ENCODE measurements at regions not wholly inside any gene's neighbourhood (a gene's known extent, or its start where the extent isn't known, plus 50 kb on each side); places are given as distances from the start of the nearest gene placed in this dataset.
"Not testable (repeated sequence)": the region's sequence is repeated elsewhere in the genome, so short reads cannot be mapped to it uniquely, and the experiment has no call there.

DNA sequence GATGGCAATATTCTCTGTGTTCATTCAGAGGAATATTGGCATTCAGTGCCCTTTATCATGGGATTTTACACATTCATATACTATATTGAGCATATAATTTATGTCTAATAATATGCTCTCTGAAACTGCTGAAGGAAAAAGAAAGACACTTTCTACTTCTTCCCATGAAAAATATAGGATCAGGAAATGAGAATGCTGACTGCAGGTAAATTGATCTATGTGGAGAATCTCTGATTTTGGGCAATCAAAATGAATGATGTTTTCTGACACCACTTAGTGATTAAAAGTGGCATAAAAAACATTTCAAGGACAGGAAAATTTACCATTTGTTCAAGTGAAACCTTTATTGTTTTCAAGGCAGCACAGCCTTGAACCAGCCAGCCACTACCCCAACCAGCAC, 260.1 kb upstream of the STXBP5 start:
- no peak for DNase-seq

DNA sequence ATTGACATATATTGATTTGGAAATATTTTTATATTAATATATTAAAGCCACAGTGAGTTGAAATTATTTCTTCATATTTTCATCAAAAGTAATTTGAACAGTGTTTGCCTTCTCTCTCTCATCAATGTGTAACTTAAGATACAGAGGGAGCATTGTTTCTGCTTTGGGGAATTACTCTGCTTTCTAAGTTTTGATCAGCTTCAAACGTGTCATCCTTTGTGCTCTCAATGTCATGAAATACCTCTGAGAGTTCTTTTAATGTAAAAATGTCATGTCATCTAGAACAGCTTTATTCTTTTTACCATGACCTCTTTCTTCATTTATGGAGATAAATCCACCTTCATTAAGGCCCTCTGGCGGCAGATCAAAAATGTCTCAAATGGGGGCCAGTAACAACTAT, 259.4 kb upstream of the STXBP5 start:
- no peak for DNase-seq

DNA sequence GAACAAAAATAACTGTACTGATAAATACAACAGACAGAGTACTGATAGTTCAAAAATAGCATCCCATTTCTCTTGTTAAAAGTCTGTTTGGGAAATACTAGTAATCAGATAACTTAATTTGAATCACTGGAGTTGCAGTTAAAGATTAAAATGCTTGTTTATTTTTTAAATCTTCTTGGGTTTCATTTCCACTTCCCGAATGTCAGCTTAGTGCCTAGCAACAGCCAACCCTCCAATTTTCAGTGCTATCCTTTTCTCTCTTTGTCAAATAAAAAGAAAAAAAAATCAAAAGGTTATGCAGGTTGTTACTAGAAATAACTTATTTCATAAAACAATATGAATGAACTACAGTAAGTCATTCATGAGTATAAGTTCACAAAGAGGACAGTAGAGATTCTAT, 257.7 kb upstream of the STXBP5 start:
- no peak for DNase-seq

DNA sequence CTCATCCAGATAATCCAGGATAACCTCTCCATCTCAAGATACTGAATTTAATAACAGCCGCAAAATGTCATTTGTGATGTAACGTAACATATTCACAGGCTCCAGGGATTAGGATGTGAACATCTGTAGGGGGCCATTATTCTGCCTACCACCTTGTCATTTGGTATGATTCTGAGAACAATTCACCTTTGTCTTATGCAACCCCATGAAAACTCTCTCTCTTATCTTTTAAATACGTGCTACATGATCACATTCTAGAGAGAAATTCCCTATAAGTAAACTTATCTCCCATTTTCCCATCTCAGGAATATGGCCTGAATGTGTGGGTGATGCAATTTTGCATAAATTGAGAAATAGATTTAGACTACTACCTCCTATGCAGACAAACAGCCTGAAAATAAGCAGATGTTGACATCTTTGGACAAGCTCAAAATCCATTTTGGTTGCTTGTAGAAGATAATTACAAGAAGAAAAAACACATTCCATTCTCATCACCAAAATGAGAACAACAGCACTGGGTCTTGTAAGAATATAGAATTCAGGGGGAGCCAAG, 255.4 kb upstream of the STXBP5 start:
- DNase-seq, result no peak

DNA sequence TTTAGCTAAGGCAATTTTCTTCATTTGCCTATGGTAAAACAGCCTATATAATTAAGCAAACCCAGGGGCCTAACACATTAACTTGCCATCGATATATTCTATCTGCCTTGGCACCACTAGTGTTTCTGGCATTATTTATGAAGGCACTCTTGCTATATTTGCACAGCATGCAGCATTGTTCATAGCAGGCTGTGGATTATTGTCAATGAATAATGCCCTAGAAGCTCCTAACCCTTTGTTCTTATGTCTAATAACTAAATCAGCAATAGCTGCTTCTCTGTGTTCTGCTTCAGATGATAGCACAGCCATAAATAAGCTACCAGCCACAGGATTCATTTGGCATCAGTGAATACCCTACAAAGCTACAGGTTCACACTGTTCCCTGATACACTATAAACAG, 254.8 kb upstream of the STXBP5 start:
- no peak for DNase-seq

DNA sequence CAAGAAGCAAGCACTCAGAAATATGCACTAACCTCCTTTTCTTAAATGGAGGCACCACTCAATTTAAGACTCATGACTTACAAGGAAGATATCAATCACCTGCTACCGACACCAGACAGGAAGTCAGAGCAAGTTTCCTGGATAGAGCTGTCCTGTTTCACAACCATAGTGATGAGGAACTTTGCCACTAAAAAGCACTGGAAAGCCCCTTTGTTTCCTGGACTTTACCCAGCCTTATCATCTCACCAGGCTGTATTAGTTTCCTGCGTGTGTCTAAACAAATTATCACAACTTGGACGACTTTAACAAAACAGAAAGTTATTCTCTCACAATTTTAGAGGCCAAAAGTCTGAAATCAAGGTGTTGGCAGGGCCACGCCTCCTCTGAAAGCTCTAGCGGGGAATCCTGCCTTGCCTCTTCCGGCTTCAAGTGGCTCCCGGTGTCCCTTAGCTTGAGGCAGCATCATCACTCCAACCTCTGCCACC, 253.8 kb upstream of the STXBP5 start:
- DNase-seq, result peak; percentile 36

DNA sequence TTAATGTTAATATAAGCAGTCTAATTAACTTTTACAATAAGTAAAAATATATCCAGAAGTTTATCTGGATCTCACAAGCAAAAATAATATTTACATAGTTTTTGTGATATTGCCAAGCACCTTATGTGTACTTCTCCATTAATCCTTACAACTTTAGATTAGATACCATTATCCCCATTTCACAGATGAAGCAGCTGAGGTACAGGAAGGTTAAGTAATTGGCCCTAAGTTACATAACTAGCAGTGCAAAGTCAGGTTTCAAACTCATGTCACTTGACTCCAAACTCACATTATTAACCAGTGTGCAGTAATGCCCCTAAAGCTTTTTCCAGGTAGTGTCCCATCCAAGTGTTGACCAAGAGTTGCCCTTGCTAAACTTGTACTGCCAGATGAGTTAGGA, 248.6 kb upstream of the STXBP5 start:
- DNase-seq, result no peak

DNA sequence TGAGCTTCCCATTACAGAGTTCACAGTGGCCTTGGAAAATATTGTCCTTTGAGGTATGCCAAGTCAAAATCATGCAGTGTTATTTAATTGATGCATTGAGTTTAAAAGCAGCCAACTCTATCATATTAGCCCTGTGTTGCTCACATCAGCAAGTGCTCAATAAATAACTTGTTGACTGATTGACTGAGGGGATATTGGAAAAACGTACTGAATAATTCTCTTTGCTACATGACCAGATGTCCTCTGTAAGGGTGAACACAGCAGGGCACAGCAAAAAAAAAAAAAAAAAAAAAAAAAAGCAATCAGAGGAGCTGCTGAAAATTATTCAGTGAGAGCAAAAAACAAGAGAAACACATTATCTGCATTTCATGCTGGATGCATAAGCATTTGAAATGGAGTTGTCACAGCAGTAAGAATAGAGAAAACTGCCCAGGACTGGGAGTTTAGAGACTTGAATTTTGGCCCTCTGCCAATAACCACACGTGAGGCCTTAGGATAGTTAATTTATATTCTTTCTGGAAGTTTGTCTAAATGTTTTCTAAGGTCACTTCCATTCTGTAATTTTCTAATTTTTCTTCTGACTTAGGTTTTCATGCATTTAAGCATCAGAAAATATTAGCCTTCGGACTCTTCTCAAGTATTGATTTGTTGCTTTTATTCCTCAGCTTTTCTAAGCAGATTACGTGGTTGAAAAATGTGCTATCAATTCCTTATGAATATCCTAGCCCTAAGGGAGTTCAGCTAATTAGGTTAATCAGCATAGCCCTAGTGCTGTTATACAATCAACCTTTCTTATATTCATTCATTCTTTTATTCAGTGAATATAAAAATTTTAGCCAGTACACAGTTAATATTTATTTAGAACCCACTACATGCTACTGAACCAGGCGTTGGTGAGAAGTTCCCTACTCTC, 246.8 kb upstream of the STXBP5 start:
- DNase-seq, result no peak

DNA sequence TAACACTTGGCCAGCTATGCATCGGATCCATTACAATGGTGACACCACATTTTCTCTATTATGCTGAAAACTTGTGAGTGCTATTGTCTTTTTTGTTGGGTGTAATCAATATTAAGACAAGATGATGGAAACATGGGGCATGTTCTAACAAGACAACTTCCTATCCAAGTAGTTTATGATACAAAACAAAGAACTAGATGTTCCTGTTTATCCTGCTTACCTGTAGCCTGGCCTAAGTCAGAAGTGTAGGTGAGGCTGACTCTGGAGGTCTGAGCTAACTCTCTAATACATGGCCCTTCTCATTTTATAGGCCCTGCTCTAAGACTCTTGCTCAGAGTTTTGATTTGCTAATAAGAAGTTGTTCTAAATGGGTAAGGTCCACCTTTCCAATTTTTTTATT, 242.4 kb upstream of the STXBP5 start:
- no peak for DNase-seq

DNA sequence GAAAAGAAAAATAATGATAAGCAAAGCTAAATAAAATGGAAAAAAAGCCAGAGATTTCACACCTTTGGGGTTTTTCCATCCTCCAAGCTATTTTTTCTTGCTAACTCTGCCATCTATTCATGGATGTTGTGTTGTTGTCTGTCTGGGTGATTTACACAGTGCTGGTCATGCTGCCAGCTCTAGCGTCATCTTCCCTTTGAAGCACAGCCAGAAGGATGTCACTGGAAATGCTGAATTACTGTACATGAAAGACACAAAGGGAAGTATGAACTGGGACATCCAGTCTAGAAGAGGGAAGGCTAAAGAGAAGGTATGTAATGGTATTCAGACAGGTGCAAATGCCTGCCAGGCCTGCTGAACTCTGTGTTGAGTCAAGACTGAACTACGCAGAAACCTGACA, 241.9 kb upstream of the STXBP5 start:
- no peak for DNase-seq

DNA sequence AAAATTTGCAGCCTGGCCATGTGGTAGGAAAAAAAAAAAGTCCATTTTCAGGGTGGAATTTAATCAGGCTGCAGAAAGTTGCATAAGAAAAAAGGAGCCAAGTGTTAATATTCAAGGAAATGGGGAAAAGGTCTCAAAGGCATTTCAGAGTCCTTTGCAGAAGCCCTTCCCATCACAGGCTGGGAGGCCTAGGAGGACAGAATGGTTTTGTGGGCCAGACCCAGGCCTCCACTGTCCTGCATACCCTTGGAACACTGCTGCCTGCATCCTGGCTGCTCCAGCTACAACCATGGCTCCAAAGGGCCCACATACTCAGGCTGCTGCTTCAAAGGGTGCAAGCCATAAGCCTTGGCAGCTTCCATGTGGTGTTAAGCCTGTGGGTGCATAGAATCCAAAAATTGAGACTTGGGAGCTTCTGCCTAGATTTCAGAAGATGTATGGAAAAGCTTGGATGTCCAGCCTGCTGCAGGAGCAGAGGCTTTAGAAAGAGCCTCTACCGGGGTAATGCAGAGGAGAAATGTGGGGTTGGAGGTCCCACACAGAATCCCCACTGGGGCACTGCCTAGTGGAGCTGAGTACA, 239.0 kb upstream of the STXBP5 start:
- no peak for DNase-seq

DNA sequence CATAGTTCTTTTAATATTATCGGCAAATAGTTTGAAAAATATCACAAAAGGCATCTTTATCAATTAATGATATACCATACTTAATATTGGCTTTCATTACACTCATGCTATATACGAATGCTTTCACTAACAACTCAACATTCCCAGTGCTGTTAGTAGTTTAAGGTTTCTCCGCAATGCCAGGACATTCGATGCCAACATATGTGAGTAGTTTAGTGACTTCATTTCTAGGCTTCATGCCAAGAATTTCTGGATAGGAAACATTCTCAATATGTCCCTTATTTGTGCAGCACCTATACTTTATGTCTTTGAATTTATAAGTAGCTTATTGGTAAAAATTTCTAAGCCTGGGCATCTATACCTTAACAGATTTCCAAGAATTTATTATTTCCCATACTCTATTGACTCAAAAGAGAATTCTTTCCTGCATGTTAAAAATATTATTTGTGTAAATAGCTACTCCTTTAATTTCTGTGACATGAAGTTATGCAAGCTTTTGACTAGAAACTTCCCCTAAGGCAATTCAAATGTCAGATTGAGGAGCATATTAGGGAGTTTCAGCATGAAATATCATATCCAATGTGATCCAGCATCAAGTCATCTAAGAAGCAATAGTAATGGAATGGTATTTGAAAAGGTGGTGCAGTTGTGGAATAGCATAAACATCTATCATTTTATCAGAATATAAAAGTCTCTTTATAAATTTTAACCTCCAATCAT, 236.0 kb upstream of the STXBP5 start:
- no peak for DNase-seq

DNA sequence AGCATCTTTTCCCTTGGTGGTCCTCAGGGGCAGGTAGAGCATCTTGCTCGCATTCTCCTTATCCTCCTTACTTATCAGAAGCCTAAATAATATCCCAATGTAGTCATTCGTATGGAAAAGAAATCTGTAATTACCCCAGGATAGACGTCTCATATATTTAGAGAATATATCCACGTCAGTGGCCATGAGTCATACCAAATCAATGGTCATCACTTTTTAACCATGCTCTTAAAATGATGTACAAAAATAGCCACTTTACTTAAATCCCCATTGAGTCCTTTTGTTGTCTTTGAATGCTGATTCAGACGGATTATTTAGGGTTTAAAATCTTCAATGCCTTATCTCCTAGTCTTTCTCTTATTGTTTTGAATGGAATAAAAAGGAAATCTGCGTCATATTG, 231.7 kb upstream of the STXBP5 start:
- DNase-seq, result no peak

DNA sequence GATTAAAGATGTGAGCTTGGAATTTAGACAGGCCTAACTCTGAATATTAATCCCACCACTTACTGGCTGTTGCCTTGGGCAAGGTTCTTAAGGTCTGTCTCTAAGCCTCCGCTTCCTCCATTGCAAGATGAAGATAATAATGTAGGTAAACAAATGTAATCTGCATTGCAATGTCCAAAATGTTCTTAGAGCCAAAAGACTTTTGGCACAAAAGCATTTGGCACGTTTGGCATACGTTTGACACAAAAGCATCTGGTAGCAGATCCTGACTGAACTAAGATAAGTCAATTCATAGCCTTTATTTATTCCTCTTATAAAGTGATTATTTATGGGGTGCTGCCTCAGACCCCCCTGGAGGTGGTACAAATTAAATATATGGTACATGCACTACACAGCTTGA, 229.9 kb upstream of the STXBP5 start:
- no peak for DNase-seq

DNA sequence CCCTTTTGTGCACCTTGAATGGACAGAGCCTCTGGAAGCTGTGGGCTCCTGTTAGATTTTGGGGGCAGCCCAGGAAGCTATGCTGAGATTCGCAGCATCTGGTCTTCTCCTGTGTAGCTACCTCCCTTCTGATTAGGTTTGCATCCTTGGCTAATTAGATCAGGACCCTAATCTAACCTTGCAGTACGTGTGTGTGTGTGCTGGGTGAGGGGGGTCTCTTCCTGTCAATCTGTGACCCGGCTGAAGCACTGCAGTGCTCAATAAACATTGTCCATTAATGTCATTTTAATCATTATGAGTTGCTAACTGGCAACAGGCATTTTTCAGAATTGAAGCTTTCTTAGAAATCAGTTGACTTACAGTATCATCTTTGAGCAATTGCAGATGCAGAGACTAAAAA, 229.1 kb upstream of the STXBP5 start:
- DNase-seq, result no peak

DNA sequence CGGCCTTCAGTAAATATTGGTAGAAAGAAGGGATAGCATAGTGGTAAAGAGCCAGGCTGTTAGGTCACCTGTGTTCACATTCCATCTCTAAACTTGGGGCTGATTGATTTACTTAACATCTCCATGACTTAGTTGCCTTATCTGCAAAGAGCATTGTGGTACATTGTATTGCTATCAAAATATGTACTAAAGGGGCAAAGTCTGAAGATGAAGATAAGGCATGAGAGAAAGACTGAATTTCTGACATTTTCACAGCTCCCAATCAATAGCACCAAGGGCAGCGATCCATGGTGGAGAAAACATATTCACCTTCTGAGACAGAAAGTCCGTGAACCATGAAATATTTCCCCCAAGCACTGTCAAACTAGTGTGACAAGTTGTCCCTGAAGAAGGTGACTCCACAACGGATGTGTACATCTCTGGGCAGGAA, 223.3 kb upstream of the STXBP5 start:
- no peak for DNase-seq

DNA sequence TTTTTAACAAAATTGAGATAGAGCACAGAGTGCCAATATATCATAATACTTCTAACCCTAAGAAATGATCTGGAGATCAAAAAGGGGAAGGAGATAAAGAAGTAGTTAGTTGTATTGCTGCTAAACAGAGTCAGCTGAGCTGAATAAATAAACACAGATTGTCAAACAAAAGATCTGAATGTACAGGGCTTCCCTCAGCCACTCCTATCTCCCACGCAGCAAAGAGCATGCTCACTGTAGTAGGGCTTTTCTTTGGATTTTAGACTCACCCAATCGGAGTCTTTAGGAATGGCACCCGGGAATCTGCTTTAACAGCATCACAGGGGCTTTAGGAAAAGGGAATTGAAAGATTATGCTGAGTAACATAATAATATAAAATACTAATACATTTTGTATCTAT, 222.2 kb upstream of the STXBP5 start:
- no peak for DNase-seq

DNA sequence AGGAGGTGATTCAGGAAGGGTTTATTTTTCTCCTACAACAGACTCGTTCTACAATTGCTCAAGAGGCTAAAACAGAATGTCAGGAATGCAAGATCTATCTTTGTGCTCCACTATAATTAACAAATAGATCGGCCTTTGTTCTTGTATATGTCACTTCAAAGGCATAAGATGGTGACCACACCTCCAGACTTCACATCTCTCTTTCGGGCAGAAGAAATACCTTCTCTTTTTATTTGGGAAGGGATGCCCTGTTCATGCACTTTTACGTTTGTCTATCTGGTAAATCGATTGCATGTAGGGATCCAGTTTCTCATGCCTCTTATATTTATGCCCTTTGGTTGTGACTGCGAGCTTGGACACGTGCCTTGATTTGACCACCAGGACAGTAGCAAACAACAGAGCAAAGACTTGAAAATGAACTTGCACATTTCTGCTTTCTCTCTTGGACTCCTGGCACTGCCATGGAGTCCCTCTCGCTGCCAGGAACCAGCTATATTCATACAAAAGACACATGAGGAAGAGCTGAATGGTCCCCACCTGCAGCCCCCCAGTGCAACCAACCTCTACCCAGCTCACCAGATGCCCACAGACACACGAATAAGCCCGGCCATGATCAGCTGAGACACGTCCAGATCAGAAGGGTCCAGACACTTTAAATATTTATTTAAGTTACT, 219.8 kb upstream of the STXBP5 start:
- no peak for DNase-seq

DNA sequence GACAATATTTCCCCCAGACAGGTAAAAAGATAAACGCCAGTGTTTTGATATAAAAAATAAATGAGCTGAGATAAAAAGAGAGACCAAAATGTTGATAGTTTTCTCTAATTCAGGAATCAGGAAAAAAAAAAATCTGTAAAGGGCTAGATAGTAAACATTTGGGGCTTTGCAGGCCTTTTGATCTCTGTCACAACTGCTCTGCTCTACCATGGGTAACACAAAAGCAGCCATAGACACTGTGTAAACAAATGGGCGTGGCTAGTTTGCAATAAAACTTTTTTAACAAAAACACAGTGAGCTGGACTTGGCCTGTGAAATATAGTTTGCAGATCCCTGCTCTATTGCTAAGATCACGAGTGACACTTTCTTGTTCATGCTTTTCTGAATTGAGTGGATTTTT, 219.1 kb upstream of the STXBP5 start:
- DNase-seq, result no peak

DNA sequence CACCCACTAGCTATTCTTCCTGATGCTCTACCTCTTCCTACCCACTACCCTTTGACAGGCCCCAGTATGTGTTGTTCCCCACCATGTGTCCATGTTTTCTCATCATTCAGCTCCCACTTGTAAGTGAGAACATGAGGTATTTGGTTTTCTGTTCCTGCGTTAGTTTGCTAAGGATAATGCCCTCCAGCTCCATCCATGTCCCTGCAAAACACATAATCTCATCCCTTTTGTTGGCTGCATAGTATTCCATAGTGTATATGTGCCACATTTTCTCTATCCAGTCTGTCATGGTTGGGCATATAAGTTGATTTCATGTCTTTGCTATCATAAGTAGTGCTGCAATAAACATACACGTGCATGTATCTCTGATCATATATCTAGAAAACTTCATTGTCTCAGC, 218.3 kb upstream of the STXBP5 start:
- DNase-seq, result no peak

DNA sequence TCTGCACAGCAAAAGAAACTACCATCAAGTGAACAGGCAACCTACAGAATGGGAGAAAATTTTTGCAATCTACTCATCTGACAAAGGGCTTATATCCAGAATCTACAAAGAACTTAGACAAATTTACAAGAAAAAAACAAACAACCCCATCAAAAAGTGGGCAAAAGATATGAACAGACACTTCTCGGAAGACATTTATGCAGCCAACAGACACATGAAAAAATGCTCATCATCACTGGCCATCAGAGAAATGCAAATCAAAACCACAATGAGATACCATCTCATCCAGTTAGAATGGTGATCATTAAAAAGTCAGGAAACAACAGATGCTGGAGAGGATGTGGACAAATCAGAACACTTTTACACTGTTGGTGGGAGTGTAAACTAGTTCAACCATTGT, 216.3 kb upstream of the STXBP5 start:
- DNase-seq, result not testable (repeated sequence)

DNA sequence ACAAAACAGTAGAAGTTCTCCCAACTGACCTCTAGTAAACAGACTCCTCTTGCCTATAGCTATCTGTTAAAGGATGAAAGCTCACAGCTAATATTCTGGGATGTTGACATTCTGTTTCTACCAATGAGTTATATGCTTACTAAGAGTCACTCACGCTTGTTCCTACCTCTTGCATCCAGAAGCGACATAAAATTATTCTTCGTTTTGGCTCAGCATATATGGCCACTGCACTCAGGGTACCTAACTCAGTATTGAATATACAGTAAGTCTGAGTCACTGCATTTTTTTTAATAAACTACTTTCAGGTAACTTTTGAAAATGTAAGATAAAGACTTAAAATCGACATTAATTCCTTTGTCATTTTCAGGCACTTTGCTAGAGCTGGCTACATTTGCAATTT, 214.4 kb upstream of the STXBP5 start:
- DNase-seq, result no peak

DNA sequence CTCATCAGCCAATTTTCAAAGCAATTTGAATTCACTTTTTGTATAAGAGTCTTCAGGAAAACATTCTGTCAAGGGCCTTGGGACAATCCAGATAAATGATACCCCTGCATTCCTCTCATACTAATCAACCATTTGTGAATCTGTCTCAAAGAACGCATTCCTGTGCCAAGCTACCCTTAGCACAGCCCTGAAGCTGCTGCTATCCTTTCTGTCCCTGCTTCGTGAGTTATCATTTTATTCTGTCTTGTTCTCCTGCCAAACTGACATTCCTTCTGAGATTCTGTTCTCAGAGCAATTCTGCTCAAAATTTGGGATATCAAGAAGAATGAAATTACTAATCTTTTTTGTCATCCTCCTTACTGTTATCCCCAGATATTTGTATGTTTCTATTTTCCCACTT, 213.9 kb upstream of the STXBP5 start:
- no peak for DNase-seq

All from activated CD4-positive, alpha-beta T cell treated with anti-CD3 and anti-CD28 coated beads, Interleukin-2, Interleukin-6, amounts not matched to agents 100 ng/mL and 50 ng/mL, durations not matched to agents 16 hours and 8 hours (primary cell).